HPDE6-E6E7 (cell line): ENCODE measurements at regions not wholly inside any gene's neighbourhood (a gene's known extent, or its start where the extent isn't known, plus 50 kb on each side); places are given as distances from the start of the nearest gene placed in this dataset.

ENCODE experiments used
- DNase-seq: peaks from one replicate; pipeline ENCODE4 v3.0.0; 2011; ENCODE audit warnings: missing footprints; ENCODE audit errors: extremely low spot score

- no peak for DNase-seq
Measured at GRCh38 chr5:175579742-175580432, 78.0 kb upstream of the HRH2 start.

- peak; percentile 22 for DNase-seq
Measured at GRCh38 chr5:175582697-175583096, 75.2 kb upstream of the HRH2 start.

GRCh38 chr5:175585567-175585966 is 72.3 kb upstream of the HRH2 start:
- DNase-seq: no peak

GRCh38 chr5:175588709-175589429 is 69.0 kb upstream of the HRH2 start:
- DNase-seq: no peak

- no peak for DNase-seq
Measured at GRCh38 chr5:175589714-175590113, 68.2 kb upstream of the HRH2 start.

GRCh38 chr5:175590471-175590881 is 67.4 kb upstream of the HRH2 start:
- DNase-seq: no peak

GRCh38 chr5:175591293-175591692 is 66.6 kb upstream of the HRH2 start:
- DNase-seq: no peak

GRCh38 chr5:175593794-175594193 is 64.1 kb upstream of the HRH2 start:
- DNase-seq: no peak

- DNase-seq: no peak
Measured at GRCh38 chr5:175595905-175596304, 62.0 kb upstream of the HRH2 start.

GRCh38 chr5:175596761-175597189 is 61.1 kb upstream of the HRH2 start:
- DNase-seq: no peak

- DNase-seq: no peak
Measured at GRCh38 chr5:175597718-175598117, 60.2 kb upstream of the HRH2 start.

- no peak for DNase-seq
Measured at GRCh38 chr5:175598774-175599173, 59.1 kb upstream of the HRH2 start.

GRCh38 chr5:175599210-175599609 is 58.7 kb upstream of the HRH2 start:
- no peak for DNase-seq

- DNase-seq: no peak
Measured at GRCh38 chr5:175603987-175604739, 53.7 kb upstream of the HRH2 start.

GRCh38 chr5:175606409-175606808 is 51.5 kb upstream of the HRH2 start:
- no peak for DNase-seq
